ENCODE measurements at regions not wholly inside any gene's neighbourhood (a gene's known extent, or its start where the extent isn't known, plus 50 kb on each side); places are given as distances from the start of the nearest gene placed in this dataset.
A peak's percentile ranks its signal among the peaks of the same experiment; 100 is the strongest.

DNA sequence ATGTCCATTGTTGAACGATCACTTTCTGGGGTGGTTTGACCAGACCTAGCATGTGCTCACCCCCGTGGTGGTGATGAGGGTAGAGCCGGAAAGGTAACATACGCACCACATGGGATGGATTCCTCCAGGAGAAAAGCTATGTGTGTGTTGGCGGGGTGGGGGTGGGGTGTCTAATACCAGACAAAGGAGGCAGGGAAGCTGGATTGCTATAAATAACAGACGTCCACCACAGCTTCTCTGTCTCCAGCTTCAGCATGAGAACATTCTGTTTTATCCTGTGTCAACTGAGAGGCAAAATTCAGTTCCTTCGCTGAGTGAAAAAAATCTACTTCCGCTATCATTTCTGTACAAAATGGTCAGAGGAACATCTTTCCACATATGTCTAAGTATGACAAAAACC is 151.0 kb downstream of the PCSK1 start:
- no peak overlapping the region for H3K4me3 Mint-ChIP-seq
- peaks cover 19% of the 10 kb centered on the region for H3K4me1 Mint-ChIP-seq
- H3K27me3 Mint-ChIP-seq, result peaks cover 9% of the 10 kb centered on the region
- no peaks in the 10 kb centered on the region for H3K9me3 Mint-ChIP-seq
- ATAC-seq (replicated peaks), result no peak
- no peak overlapping the region for H3K27ac Mint-ChIP-seq
- H3K36me3 Mint-ChIP-seq (ENCODE audit: low read depth), result no peaks in the 10 kb centered on the region

DNA sequence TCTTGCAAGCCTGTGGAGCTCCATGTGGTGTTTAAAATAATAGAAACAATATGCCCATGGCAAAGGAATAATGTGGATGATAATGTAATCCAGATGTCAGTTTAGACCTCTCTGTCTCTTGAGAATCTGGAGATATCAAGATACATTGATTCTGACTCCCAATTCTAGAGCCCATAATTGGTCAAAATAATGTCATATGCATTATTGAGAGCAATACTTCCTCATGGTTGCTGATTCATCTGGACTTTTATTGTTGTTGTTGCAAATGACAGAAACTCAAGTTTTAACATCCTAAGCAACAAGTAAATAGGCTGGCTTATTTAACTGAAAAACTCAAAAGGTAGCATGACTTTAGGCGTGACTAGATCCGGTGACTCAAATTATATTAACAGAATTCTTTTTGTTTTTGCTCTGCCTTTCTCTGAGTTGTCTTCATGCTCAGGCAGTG is 152.1 kb downstream of the PCSK1 start:
- H3K27ac Mint-ChIP-seq, result peak overlapping the region; percentile 71
- ATAC-seq (replicated peaks), result peak; percentile 49
- H3K27me3 Mint-ChIP-seq, result peaks cover 11% of the 10 kb centered on the region
- no peaks in the 10 kb centered on the region for H3K9me3 Mint-ChIP-seq
- peak overlapping the region; percentile 50 for H3K4me3 Mint-ChIP-seq
- H3K36me3 Mint-ChIP-seq (ENCODE audit: low read depth), result no peaks in the 10 kb centered on the region
- peaks cover 19% of the 10 kb centered on the region for H3K4me1 Mint-ChIP-seq

- H3K4me3 Mint-ChIP-seq, result peak overlapping the region; percentile 50
- ATAC-seq (replicated peaks), result peak; percentile 94
- peak overlapping the region; percentile 71 for H3K27ac Mint-ChIP-seq
- H3K36me3 Mint-ChIP-seq (ENCODE audit: low read depth), result no peaks in the 10 kb centered on the region
- no peaks in the 10 kb centered on the region for H3K9me3 Mint-ChIP-seq
- peaks cover 19% of the 10 kb centered on the region for H3K4me1 Mint-ChIP-seq
- peaks cover 11% of the 10 kb centered on the region for H3K27me3 Mint-ChIP-seq
Observed at GRCh38 chr5:96279801-96280542, 153.1 kb downstream of the PCSK1 start.

- H3K4me3 Mint-ChIP-seq, result no peak overlapping the region
- H3K36me3 Mint-ChIP-seq (ENCODE audit: low read depth), result no peaks in the 10 kb centered on the region
- no peaks in the 10 kb centered on the region for H3K9me3 Mint-ChIP-seq
- no peak overlapping the region for H3K27ac Mint-ChIP-seq
- peaks cover 19% of the 10 kb centered on the region for H3K4me1 Mint-ChIP-seq
- no peak for ATAC-seq (replicated peaks)
- peaks cover 11% of the 10 kb centered on the region for H3K27me3 Mint-ChIP-seq
Observed at GRCh38 chr5:96278981-96279380, 154.1 kb downstream of the PCSK1 start.

GRCh38 chr5:96275051-96275450 is 158.0 kb downstream of the PCSK1 start:
- Mint-ChIP-seq H3K27ac (no peak overlapping the region), H3K4me1 (peaks cover 4% of the 10 kb centered on the region), H3K36me3 (ENCODE audit: low read depth) (no peaks in the 10 kb centered on the region), H3K4me3 (no peak overlapping the region), H3K9me3 (peaks cover 3% of the 10 kb centered on the region), H3K27me3 (peaks cover 7% of the 10 kb centered on the region)
- no peak for ATAC-seq (replicated peaks)

- Mint-ChIP-seq H3K4me3 (no peak overlapping the region), H3K27ac (no peak overlapping the region), H3K9me3 (peaks cover 12% of the 10 kb centered on the region), H3K36me3 (ENCODE audit: low read depth) (no peaks in the 10 kb centered on the region), H3K4me1 (no peaks in the 10 kb centered on the region), H3K27me3 (peaks cover 9% of the 10 kb centered on the region)
- peak; percentile 52 for ATAC-seq (replicated peaks)
Observed at GRCh38 chr5:96265487-96265886, 167.6 kb downstream of the PCSK1 start.

GRCh38 chr5:96264047-96264446 is 169.0 kb downstream of the PCSK1 start:
- H3K4me3 Mint-ChIP-seq, result no peak overlapping the region
- H3K27ac Mint-ChIP-seq, result no peak overlapping the region
- peaks cover 8% of the 10 kb centered on the region for H3K9me3 Mint-ChIP-seq
- peaks cover 3% of the 10 kb centered on the region for H3K4me1 Mint-ChIP-seq
- ATAC-seq (replicated peaks), result no peak
- H3K36me3 Mint-ChIP-seq (ENCODE audit: low read depth), result no peaks in the 10 kb centered on the region
- H3K27me3 Mint-ChIP-seq, result peaks cover 9% of the 10 kb centered on the region

DNA sequence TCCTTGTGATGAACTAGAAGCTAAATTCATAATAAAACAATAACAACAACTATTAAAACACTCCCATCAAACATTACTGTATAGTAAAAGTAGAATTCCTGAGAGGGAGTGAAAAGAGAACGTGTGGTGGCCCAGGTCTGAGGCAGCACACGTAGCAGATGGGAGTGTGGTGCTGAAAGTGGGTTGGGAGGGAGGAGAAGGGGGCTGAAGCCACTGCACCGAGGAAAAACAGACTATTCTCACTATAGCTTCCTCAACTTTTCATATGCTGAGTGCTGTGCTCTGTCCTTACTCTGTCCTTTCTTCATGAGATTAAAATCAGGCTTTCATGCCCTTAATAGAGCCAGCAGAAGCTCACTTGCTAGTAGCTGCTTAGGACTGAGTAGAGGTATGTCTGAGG is 170.9 kb downstream of the PCSK1 start:
- peaks cover 14% of the 10 kb centered on the region for H3K27me3 Mint-ChIP-seq
- H3K4me3 Mint-ChIP-seq, result no peak overlapping the region
- H3K4me1 Mint-ChIP-seq, result peaks cover 10% of the 10 kb centered on the region
- H3K27ac Mint-ChIP-seq, result no peak overlapping the region
- ATAC-seq (replicated peaks), result no peak
- H3K9me3 Mint-ChIP-seq, result peaks cover 5% of the 10 kb centered on the region
- no peaks in the 10 kb centered on the region for H3K36me3 Mint-ChIP-seq (ENCODE audit: low read depth)

DNA sequence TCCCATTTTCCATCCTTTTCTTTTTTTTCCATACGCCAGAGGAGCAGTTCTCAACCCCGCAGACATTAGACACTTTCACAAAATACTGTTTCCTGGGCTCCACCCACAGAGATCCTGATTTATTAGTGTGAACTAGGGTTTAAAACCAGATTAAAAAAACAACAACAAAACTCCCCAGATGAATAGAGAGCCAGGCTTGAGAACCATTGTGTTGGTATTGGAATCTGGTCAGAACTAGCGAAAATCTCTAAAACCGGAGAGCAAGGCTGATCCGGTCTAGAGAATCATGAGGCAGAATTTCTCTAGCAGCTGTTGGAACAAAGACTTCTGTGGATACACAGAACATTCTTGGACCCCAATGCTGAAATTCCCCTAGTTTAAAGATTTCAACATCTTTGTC is 173.0 kb downstream of the PCSK1 start:
- ATAC-seq (replicated peaks), result no peak
- Mint-ChIP-seq H3K9me3 (no peaks in the 10 kb centered on the region), H3K27ac (no peak overlapping the region), H3K4me1 (peaks cover 10% of the 10 kb centered on the region), H3K4me3 (no peak overlapping the region), H3K27me3 (peaks cover 17% of the 10 kb centered on the region), H3K36me3 (ENCODE audit: low read depth) (no peaks in the 10 kb centered on the region)

DNA sequence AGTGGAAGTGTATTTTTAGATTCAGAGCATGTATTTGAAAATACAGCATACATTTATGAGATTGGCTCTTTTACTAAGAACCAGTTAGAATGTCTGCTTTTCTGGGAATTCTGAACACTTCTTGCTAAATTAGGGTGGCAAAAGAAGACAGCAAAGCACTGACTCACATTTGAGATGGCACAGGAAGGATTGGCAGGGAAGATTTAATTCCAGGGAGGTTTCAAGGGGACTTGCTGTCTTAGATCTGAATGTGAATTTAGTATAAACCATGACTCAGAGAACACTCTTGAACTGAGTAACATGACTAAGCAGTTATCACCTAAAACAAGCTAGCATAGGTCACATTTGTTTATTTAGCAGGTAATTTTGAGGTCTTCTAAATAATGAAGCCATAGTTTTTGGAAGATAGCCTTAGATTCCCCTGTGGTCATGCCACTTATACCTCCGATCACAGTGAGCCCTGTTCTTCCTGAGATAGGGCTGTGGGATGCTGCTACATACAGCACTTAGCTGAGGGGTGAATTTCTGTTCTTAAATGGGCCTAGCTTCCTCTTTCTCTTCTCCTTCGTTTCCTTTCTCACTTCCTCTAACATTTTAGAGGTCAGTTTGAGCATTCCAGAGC is 173.8 kb downstream of the PCSK1 start:
- no peaks in the 10 kb centered on the region for H3K36me3 Mint-ChIP-seq (ENCODE audit: low read depth)
- H3K4me1 Mint-ChIP-seq, result peaks cover 10% of the 10 kb centered on the region
- no peak overlapping the region for H3K27ac Mint-ChIP-seq
- peaks cover 13% of the 10 kb centered on the region for H3K27me3 Mint-ChIP-seq
- no peaks in the 10 kb centered on the region for H3K9me3 Mint-ChIP-seq
- ATAC-seq (replicated peaks), result peak; percentile 26
- H3K4me3 Mint-ChIP-seq, result no peak overlapping the region

DNA sequence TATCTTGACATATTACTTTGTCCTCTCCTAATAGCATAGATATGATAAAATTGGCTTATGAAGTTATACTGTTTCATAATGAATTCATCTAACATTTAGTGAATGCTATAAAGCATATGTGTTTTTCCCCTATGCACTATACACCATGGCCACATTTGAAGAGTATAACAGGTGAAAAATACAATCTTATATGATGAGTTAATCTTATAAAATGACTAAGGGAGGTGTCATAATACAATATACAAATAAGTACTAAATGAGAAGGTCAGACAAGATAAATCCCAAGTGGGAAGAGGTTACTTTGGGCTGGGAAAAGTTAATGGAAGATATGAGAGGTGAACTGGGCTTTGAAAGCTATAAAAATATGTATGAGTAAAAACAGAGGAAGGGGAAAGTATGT is 174.4 kb downstream of the PCSK1 start:
- ATAC-seq (replicated peaks), result no peak
- Mint-ChIP-seq H3K9me3 (no peaks in the 10 kb centered on the region), H3K27me3 (peaks cover 13% of the 10 kb centered on the region), H3K27ac (no peak overlapping the region), H3K4me1 (peaks cover 10% of the 10 kb centered on the region), H3K4me3 (no peak overlapping the region), H3K36me3 (ENCODE audit: low read depth) (no peaks in the 10 kb centered on the region)

- ATAC-seq (replicated peaks), result peak; percentile 84
- H3K27me3 Mint-ChIP-seq, result peaks cover 11% of the 10 kb centered on the region
- peaks cover 10% of the 10 kb centered on the region for H3K4me1 Mint-ChIP-seq
- H3K27ac Mint-ChIP-seq, result no peak overlapping the region
- H3K9me3 Mint-ChIP-seq, result no peaks in the 10 kb centered on the region
- no peaks in the 10 kb centered on the region for H3K36me3 Mint-ChIP-seq (ENCODE audit: low read depth)
- H3K4me3 Mint-ChIP-seq, result no peak overlapping the region
Observed at GRCh38 chr5:96257904-96258303, 175.1 kb downstream of the PCSK1 start.

DNA sequence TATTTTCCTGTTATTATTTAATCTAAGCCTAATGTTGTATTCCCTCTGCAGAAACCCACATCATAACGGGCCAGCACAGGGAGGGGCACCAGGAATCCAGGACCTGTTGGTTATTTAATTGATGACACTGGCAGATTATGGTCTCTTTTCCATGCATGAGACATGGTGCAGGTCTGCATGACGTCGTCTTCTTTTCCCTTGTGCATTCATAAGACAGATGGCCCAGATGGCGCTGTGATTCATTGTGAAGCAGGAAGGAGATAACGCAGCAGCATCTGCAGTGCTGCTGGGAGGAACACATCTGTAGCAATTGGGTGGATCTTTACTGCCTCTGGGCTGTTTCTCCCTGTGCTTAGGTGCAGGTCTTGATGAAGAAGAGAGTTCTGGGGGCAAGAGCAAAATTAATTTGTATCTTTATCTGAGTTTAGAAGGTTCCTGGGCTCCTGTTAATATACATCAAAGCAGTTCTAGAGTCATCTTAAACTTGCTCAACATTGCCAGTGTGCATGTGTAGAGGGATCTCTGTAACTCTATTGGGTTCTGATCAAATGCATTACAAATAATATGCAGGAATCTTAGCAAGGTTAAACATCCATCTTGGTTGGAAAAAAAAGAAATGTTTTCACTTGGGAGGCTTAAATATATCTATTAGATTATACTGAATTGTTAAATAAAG is 176.1 kb downstream of the PCSK1 start:
- ATAC-seq (replicated peaks), result peak; percentile 43
- peaks cover 14% of the 10 kb centered on the region for H3K27me3 Mint-ChIP-seq
- no peaks in the 10 kb centered on the region for H3K36me3 Mint-ChIP-seq (ENCODE audit: low read depth)
- peaks cover 10% of the 10 kb centered on the region for H3K4me1 Mint-ChIP-seq
- H3K4me3 Mint-ChIP-seq, result no peak overlapping the region
- H3K27ac Mint-ChIP-seq, result no peak overlapping the region
- no peaks in the 10 kb centered on the region for H3K9me3 Mint-ChIP-seq

GRCh38 chr5:96254980-96255691 is 177.9 kb downstream of the PCSK1 start:
- peaks cover 10% of the 10 kb centered on the region for H3K4me1 Mint-ChIP-seq
- H3K36me3 Mint-ChIP-seq (ENCODE audit: low read depth), result no peaks in the 10 kb centered on the region
- no peak for ATAC-seq (replicated peaks)
- H3K9me3 Mint-ChIP-seq, result no peaks in the 10 kb centered on the region
- H3K27ac Mint-ChIP-seq, result no peak overlapping the region
- H3K4me3 Mint-ChIP-seq, result no peak overlapping the region
- peaks cover 17% of the 10 kb centered on the region for H3K27me3 Mint-ChIP-seq
